Breast epithelium (tissue), 4 donors: ENCODE measurements at regions not wholly inside any gene's neighbourhood (a gene's known extent, or its start where the extent isn't known, plus 50 kb on each side); places are given as distances from the start of the nearest gene placed in this dataset.

Source experiments
- DNase-seq, 2 donors: peaks; one replicate each; pipeline ENCODE4 v3.0.0-alpha.2; 2019; ENCODE audit warnings: low spot score in 2 of 2
- H3K27ac ChIP-seq, 2 donors: fragments of 200-600 bp; sonication (generic) in 1 of 2; one replicate each; pipeline ENCODE4 v1.5.1; 2016 to 2019; ENCODE audit warnings: mild to moderate bottlenecking in 1 of 2
- H3K27me3 ChIP-seq, 2 donors: fragments of 200-600 bp; sonication (generic) in 1 of 2; one replicate each; pipeline versions ENCODE4 v1.5.1 to v1.6.0; 2017 to 2019; ENCODE audit warnings: control low read depth in 1 of 2, mild to moderate bottlenecking in 1 of 2
- H3K36me3 ChIP-seq: fragments of 200-600 bp; one replicate; pipeline ENCODE4 v1.5.1; 2019
- H3K4me1 ChIP-seq, 2 donors: fragments of 200-600 bp; sonication (generic); one replicate each; pipeline ENCODE4 v1.5.1; 2016 to 2019; ENCODE audit warnings: control low read depth in 1 of 2
- H3K4me3 ChIP-seq, 3 donors: fragments of 200-600 bp; sonication (generic); 1 replicate in 2 of 3; 2 replicates in 1 of 3; pipeline ENCODE4 v1.5.1; 2016 to 2019; ENCODE audit warnings: mild to moderate bottlenecking in 3 of 3, moderate library complexity in 2 of 3
- H3K9me3 ChIP-seq, 2 donors: fragments of 200-600 bp; sonication (generic) in 1 of 2; one replicate each; pipeline ENCODE4 v1.5.1; 2016 to 2019; ENCODE audit warnings: control low read depth in 1 of 2
- CTCF ChIP-seq, 3 donors: fragments of 450-650 bp; IDR thresholded peaks; one replicate each; pipeline ENCODE4 v1.5.1; 2016 to 2017; ENCODE audit warnings: antibody characterized with exemption in 3 of 3, mild to moderate bottlenecking in 3 of 3, moderate library complexity in 3 of 3
- POLR2A ChIP-seq: fragments of 450-650 bp; IDR thresholded peaks from one replicate; pipeline ENCODE4 v1.6.1; 2016; ENCODE audit warnings: antibody characterized with exemption, mild to moderate bottlenecking, moderate library complexity
- POLR2AphosphoS5 ChIP-seq, 3 donors: sonication (generic); formaldehyde crosslinking; IDR thresholded peaks; one replicate each; pipeline ENCODE4 v1.6.1; 2017; ENCODE audit warnings: antibody characterized with exemption in 3 of 3
- intact Hi-C: fragments of 100-400 bp; cut with DNase I; formaldehyde crosslinking; loops from one replicate; pipeline ENCODE4 v1.15.1; 2023; ENCODE audit warnings: low total_unique reads

GRCh38 chr4:111018216-111018615 is 395.3 kb upstream of the PITX2 start:
- Histone ChIP-seq H3K27me3 (no peaks in the 10 kb centered on the region), H3K36me3 (no peaks in the 10 kb centered on the region), H3K27ac (no peak overlapping the region), H3K4me1 (no peaks in the 10 kb centered on the region), H3K9me3 (no peaks in the 10 kb centered on the region), H3K4me3 (no peak overlapping the region)
- no peak for TF ChIP-seq POLR2A
- TF ChIP-seq CTCF (IDR thresholded peaks at IDR 0.05) = no peak
- no peak for TF ChIP-seq POLR2AphosphoS5 (IDR thresholded peaks at IDR 0.05)
- DNase-seq = no peak
- intact Hi-C loops = no loop called here

- H3K9me3 ChIP-seq = no peaks in the 10 kb centered on the region
- H3K36me3 ChIP-seq = no peaks in the 10 kb centered on the region
- TF ChIP-seq CTCF (IDR thresholded peaks at IDR 0.05) (no peak), POLR2A (no peak), POLR2AphosphoS5 (IDR thresholded peaks at IDR 0.05) (no peak)
- no peaks in the 10 kb centered on the region for H3K4me1 ChIP-seq
- no peak overlapping the region for H3K4me3 ChIP-seq
- intact Hi-C loops = no loop called here
- H3K27ac ChIP-seq = no peak overlapping the region
- DNase-seq = no peak
- H3K27me3 ChIP-seq = no peaks in the 10 kb centered on the region
Measured at GRCh38 chr4:111020476-111020875, 397.6 kb upstream of the PITX2 start.

GRCh38 chr4:111020961-111021360 is 398.1 kb upstream of the PITX2 start:
- H3K27ac ChIP-seq = no peak overlapping the region
- TF ChIP-seq POLR2AphosphoS5 (IDR thresholded peaks at IDR 0.05) = no peak
- TF ChIP-seq POLR2A = no peak
- no peak for TF ChIP-seq CTCF (IDR thresholded peaks at IDR 0.05)
- no peaks in the 10 kb centered on the region for H3K36me3 ChIP-seq
- no peaks in the 10 kb centered on the region for H3K9me3 ChIP-seq
- H3K4me3 ChIP-seq = no peak overlapping the region
- no peak for DNase-seq
- intact Hi-C loops = no loop called here
- no peaks in the 10 kb centered on the region for H3K4me1 ChIP-seq
- H3K27me3 ChIP-seq = no peaks in the 10 kb centered on the region

- no peak overlapping the region for H3K27ac ChIP-seq
- intact Hi-C loops = loop anchor here (1.0 kb wide), 1 partner anchor 8 kb away; no protein-coding TSS in a partner anchor
- no peak for TF ChIP-seq POLR2AphosphoS5 (IDR thresholded peaks at IDR 0.05)
- no peak for TF ChIP-seq CTCF (IDR thresholded peaks at IDR 0.05)
- TF ChIP-seq POLR2A = no peak
Measured at GRCh38 chr4:111022758-111023157, 399.9 kb upstream of the PITX2 start.

GRCh38 chr4:111027526-111027925 is 404.6 kb upstream of the PITX2 start:
- no peaks in the 10 kb centered on the region for H3K36me3 ChIP-seq
- H3K9me3 ChIP-seq = peaks cover 0 to 9% of the 10 kb centered on the region in 2 donors
- H3K4me3 ChIP-seq = no peak overlapping the region
- no peaks in the 10 kb centered on the region for H3K27me3 ChIP-seq
- no peak for DNase-seq
- TF ChIP-seq POLR2A (no peak), CTCF (IDR thresholded peaks at IDR 0.05) (no peak), POLR2AphosphoS5 (IDR thresholded peaks at IDR 0.05) (no peak)
- intact Hi-C loops = no loop called here
- no peaks in the 10 kb centered on the region for H3K4me1 ChIP-seq
- no peak overlapping the region for H3K27ac ChIP-seq

More at GRCh38 chr4:111022758-111023157, 399.9 kb upstream of the PITX2 start:
- Histone ChIP-seq H3K36me3 (no peaks in the 10 kb centered on the region), H3K4me1 (no peaks in the 10 kb centered on the region), H3K4me3 (no peak overlapping the region), H3K27me3 (no peaks in the 10 kb centered on the region), H3K9me3 (no peaks in the 10 kb centered on the region)
- DNase-seq = no peak
